ENCODE measurements at regions not wholly inside any gene's neighbourhood (a gene's known extent, or its start where the extent isn't known, plus 50 kb on each side); places are given as distances from the start of the nearest gene placed in this dataset.

GRCh38 chr21:35812679-35813078 is 247.6 kb downstream of the SETD4 start:
- POLR2A ChIA-PET = no interaction called here
- BruUV-seq (replicated peaks) = no TSS peak
- CTCF ChIA-PET = no interaction called here
- TF ChIP-seq JUN (IDR thresholded peaks at IDR 0.05; ENCODE audit: borderline replicate concordance, insufficient read depth, insufficient read length, low read depth) = no peak
- no peak for TF ChIP-seq EZH2 (IDR thresholded peaks at IDR 0.05; ENCODE audit: borderline replicate concordance, low read depth, low read length, severe bottlenecking)
- no peak for TF ChIP-seq POLR2A (IDR thresholded peaks at IDR 0.05; ENCODE audit: low read depth, low read length)
- no peak for TF ChIP-seq GATA2 (IDR thresholded peaks at IDR 0.05; ENCODE audit: insufficient read depth, insufficient read length, low read depth, low read length)
- TF ChIP-seq CTCF (IDR thresholded peaks at IDR 0.05; ENCODE audit: extremely low read depth in 1 of 2, insufficient read depth in 1 of 2, low read depth in 1 of 2, low read length in 2 of 2) = no peak
- TF ChIP-seq MYC (IDR thresholded peaks at IDR 0.05; ENCODE audit: low read depth, low read length) = no peak
- no peak for TF ChIP-seq MAX (IDR thresholded peaks at IDR 0.05; ENCODE audit: insufficient read depth, insufficient read length)
- no peak for TF ChIP-seq FOS (IDR thresholded peaks at IDR 0.05; ENCODE audit: borderline replicate concordance, insufficient read depth, low read length)
- no peak for TF ChIP-seq POLR2AphosphoS5 (IDR thresholded peaks at IDR 0.05; ENCODE audit: insufficient read depth, low read depth, low read length)
- Histone ChIP-seq H3K36me3 (ENCODE audit: control insufficient read depth in 2 of 2, extremely low read depth in 1 of 2, insufficient read depth in 2 of 2, low read length in 2 of 2) (no peaks in the 10 kb centered on the region), H3K4me2 (ENCODE audit: insufficient read depth, low read length) (no peak overlapping the region), H3K79me2 (ENCODE audit: control insufficient read depth, insufficient read depth, low read length) (no peaks in the 10 kb centered on the region), H3K9me1 (replicated peaks; ENCODE audit: control insufficient read depth, extremely low read depth, insufficient read depth, low read length) (no peaks in the 10 kb centered on the region), H3K9me3 (replicated peaks; ENCODE audit: control insufficient read depth, insufficient read depth, low read length) (no peaks in the 10 kb centered on the region), H2AFZ (ENCODE audit: low read depth, low read length) (no peak overlapping the region), H4K20me1 (replicated peaks; ENCODE audit: control insufficient read depth, extremely low read depth, insufficient read depth, low read length) (no peaks in the 10 kb centered on the region), H3K9ac (replicated peaks; ENCODE audit: extremely low read depth, insufficient read depth, low read length) (no peak overlapping the region), H3K27me3 (ENCODE audit: control insufficient read depth in 2 of 2, insufficient read depth in 2 of 2, low read length in 2 of 2) (peaks cover 2 to 4% of the 10 kb centered on the region in 2 experiments), H3K4me3 (replicated peaks in 1 of 3; ENCODE audit: insufficient read depth in 1 of 3, low read depth in 1 of 3, low read length in 3 of 3) (no peak overlapping the region), H3K27ac (ENCODE audit: insufficient read depth, low read depth, low read length) (no peak overlapping the region), H3K4me1 (ENCODE audit: control insufficient read depth, extremely low read depth, insufficient read depth, low read length) (no peaks in the 10 kb centered on the region)
- dilution Hi-C loops (cut with MboI; ENCODE audit: extremely low pct_ligation_motif_present, low sequenced_read_pairs) = no loop called here
- DNase-seq (ENCODE audit: low read depth, low spot score) (no peak), FAIRE-seq (no peak)
- intact Hi-C loops (cut with micrococcal nuclease) = no loop called here

Measured in endothelial cell of umbilical vein (primary cell).